ENCODE measurements at regions not wholly inside any gene's neighbourhood (a gene's known extent, or its start where the extent isn't known, plus 50 kb on each side); places are given as distances from the start of the nearest gene placed in this dataset.

DNA sequence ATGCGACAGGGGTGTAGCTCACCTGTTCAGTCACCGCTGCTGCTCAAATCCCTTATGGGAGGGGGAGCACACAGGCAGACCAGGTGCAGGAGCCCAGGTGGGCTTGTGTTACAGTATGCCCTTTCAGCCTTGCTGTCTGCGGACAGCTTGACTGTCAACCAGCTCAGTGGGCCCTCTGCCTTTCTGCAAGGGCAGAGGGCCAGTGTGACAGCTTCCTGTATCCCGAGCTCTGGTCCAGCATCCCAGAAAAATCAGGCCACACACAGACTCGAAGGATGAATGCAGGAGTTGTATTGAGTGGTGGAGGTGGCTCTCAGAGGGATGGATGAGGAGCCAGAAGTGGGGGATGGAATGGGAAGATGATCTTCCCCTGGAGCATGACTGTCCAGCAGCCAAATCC, 172.2 kb downstream of the C5orf15 start:
- Histone ChIP-seq H3K4me3 (ENCODE audit: extremely low read depth in 1 of 4, insufficient read depth in 2 of 4, low read depth in 3 of 4, low read length in 4 of 4) (no peak overlapping the region), H3K23ac (ENCODE audit: insufficient read length) (no peak overlapping the region), H2BK5ac (ENCODE audit: low read depth, low read length) (no peak overlapping the region), H2BK20ac (ENCODE audit: low read length) (no peak overlapping the region), H2BK12ac (ENCODE audit: low read depth, low read length) (no peak overlapping the region), H3K27ac (ENCODE audit: low read depth, low read length) (no peak overlapping the region), H3K9me3 (ENCODE audit: insufficient read depth in 2 of 2, low read depth in 1 of 2, low read length in 1 of 2) (no peaks in the 10 kb centered on the region), H3K9ac (replicated peaks in 1 of 4; ENCODE audit: extremely low read depth in 1 of 4, low read depth in 3 of 4, low read length in 3 of 4) (no peak overlapping the region), H3K4me1 (replicated peaks in 1 of 4; ENCODE audit: control insufficient read depth in 3 of 4, insufficient read depth in 4 of 4, low read length in 3 of 4) (peaks cover 0 to 5% (median 0%) of the 10 kb centered on the region in 4 experiments; a peak in 1 of 7 replicates), H4K20me1 (replicated peaks in 1 of 2; ENCODE audit: control insufficient read depth in 1 of 2, insufficient read depth in 2 of 2, low read length in 2 of 2) (no peaks in the 10 kb centered on the region), H4K8ac (ENCODE audit: extremely low read depth, insufficient read depth, low read length) (no peak overlapping the region), H3K79me2 (ENCODE audit: control insufficient read depth in 1 of 2, insufficient read depth in 2 of 2, low read length in 2 of 2) (no peaks in the 10 kb centered on the region), H3K4ac (replicated peaks; ENCODE audit: insufficient read length, low read depth, low read length) (no peak overlapping the region), H3K79me1 (ENCODE audit: low read depth, low read length) (no peaks in the 10 kb centered on the region), H4K5ac (ENCODE audit: insufficient read length, low read depth, low read length) (no peak overlapping the region), H4K91ac (replicated peaks; ENCODE audit: insufficient read length, low read length) (no peak overlapping the region), H3K56ac (replicated peaks; ENCODE audit: insufficient read length, low read depth, low read length) (no peak overlapping the region), H3K36me3 (ENCODE audit: control insufficient read depth in 2 of 4, insufficient read depth in 4 of 4, low read length in 3 of 4) (no peaks in the 10 kb centered on the region), H3K4me2 (ENCODE audit: insufficient read depth in 1 of 2, low read depth in 2 of 2, low read length in 2 of 2) (no peak overlapping the region), H3K27me3 (replicated peaks in 1 of 4; ENCODE audit: control insufficient read depth in 3 of 4, extremely low read depth in 1 of 4, insufficient read depth in 3 of 4, low read length in 3 of 4) (no peaks in the 10 kb centered on the region), H2AK5ac (ENCODE audit: low read depth, low read length) (no peak overlapping the region), H2BK120ac (replicated peaks; ENCODE audit: low read depth, low read length) (no peak overlapping the region), H3K23me2 (ENCODE audit: low read depth, low read length) (peaks cover 1% of the 10 kb centered on the region; the same call in 1 of the 2 replicates), H2AFZ (ENCODE audit: low read length) (no peak overlapping the region), H3K14ac (ENCODE audit: insufficient read length) (no peak overlapping the region), H2BK15ac (ENCODE audit: low read length) (no peak overlapping the region), H3K18ac (ENCODE audit: extremely low read depth, low read length) (no peak overlapping the region)
- DNase-seq (ENCODE audit: low read depth in 1 of 2, low spot score in 2 of 2) = no peak
- POLR2A ChIA-PET (ENCODE audit: partially characterized antibody) = no interaction called here
- TF ChIP-seq SIX5 (IDR thresholded peaks at IDR 0.05; ENCODE audit: low read depth, low read length) (no peak), RFX5 (IDR thresholded peaks at IDR 0.05; ENCODE audit: borderline replicate concordance, low read depth, low read length) (no peak), CTBP2 (IDR thresholded peaks at IDR 0.05; ENCODE audit: borderline replicate concordance, insufficient read depth, insufficient read length, low read length) (no peak), CEBPB (IDR thresholded peaks at IDR 0.05; ENCODE audit: low read depth, low read length) (no peak), TCF12 (IDR thresholded peaks at IDR 0.05; ENCODE audit: low read depth, low read length) (no peak), SIRT6 (IDR thresholded peaks at IDR 0.05; ENCODE audit: low read length) (no peak), KDM1A (IDR thresholded peaks at IDR 0.05; ENCODE audit: borderline replicate concordance, low read length) (no peak), TAF1 (IDR thresholded peaks at IDR 0.05; ENCODE audit: low read depth, low read length) (no peak), FOSL1 (IDR thresholded peaks at IDR 0.05; ENCODE audit: insufficient read depth, low read depth, low read length) (no peak), SP2 (IDR thresholded peaks at IDR 0.05; ENCODE audit: low read length) (no peak), EZH2 (IDR thresholded peaks at IDR 0.05; ENCODE audit: low read depth, low read length, severe bottlenecking) (no peak), SP4 (IDR thresholded peaks at IDR 0.05; ENCODE audit: low read length) (no peak), RXRA (IDR thresholded peaks at IDR 0.05; ENCODE audit: insufficient read depth, low read depth, low read length) (no peak), KDM4A (IDR thresholded peaks at IDR 0.05; ENCODE audit: low read depth, low read length, severe bottlenecking) (no peak)
- CTCF ChIA-PET (ENCODE audit: partially characterized antibody) = interaction anchor here (0.9 to 3.0 kb wide), 5 partner anchors 11 to 113 kb away, joined by 3 to 14 read pairs (median 3); no protein-coding TSS in a partner anchor
- 93% methylated on average over 5 of the region's 5 CpGs; no CpG with 5 or more reads in 1 of the 2 experiments for WGBS, 2 experiments (ENCODE audit: extremely low coverage in 1 of 2, insufficient coverage in 1 of 2, insufficient read length in 1 of 2, insufficient replicate concordance in 2 of 2, low coverage in 1 of 2, low lambda C conversion rate in 2 of 2, missing lambda C conversion rate in 1 of 2)
- no peak for FAIRE-seq
